ENCODE measurements at regions not wholly inside any gene's neighbourhood (a gene's known extent, or its start where the extent isn't known, plus 50 kb on each side); places are given as distances from the start of the nearest gene placed in this dataset.

- Mint-ChIP-seq H3K36me3 (no peaks in the 10 kb centered on the region), H3K4me1 (ENCODE audit: unreplicated experiment) (no peaks in the 10 kb centered on the region), H3K27me3 (no peaks in the 10 kb centered on the region), H3K9me3 (no peaks in the 10 kb centered on the region), H3K27ac (no peak overlapping the region), H3K4me3 (no peak overlapping the region)
- TF ChIP-seq, protein P1, sequence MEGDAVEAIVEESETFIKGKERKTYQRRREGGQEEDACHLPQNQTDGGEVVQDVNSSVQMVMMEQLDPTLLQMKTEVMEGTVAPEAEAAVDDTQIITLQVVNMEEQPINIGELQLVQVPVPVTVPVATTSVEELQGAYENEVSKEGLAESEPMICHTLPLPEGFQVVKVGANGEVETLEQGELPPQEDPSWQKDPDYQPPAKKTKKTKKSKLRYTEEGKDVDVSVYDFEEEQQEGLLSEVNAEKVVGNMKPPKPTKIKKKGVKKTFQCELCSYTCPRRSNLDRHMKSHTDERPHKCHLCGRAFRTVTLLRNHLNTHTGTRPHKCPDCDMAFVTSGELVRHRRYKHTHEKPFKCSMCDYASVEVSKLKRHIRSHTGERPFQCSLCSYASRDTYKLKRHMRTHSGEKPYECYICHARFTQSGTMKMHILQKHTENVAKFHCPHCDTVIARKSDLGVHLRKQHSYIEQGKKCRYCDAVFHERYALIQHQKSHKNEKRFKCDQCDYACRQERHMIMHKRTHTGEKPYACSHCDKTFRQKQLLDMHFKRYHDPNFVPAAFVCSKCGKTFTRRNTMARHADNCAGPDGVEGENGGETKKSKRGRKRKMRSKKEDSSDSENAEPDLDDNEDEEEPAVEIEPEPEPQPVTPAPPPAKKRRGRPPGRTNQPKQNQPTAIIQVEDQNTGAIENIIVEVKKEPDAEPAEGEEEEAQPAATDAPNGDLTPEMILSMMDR (conservative IDR thresholded peaks at IDR 0.05): no peak
- no peak for DNase-seq (ENCODE audit: extremely low spot score, unreplicated experiment)
Measured at GRCh38 chr10:90195288-90195840, 494.0 kb downstream of the KIF20B start.

DNA sequence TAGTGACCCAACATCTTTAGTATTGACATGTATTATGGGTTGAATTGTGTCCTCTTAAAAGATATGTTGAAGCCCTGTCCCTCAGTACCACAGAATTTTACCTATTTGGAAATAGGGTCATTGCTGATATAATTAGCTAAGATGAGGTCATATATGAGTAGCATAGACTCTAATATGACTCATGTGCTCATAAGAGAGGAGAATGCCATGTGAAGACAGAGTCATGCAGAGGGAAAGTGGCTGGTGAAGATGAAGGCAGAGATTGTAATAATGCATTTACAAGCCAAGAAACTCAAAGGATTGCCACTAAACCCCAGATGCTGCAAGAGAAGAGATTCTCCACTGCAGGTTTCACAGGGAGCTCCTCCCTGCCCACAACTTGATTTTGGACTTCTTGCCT, 496.4 kb downstream of the KIF20B start:
- H3K27me3 Mint-ChIP-seq: no peaks in the 10 kb centered on the region
- no peaks in the 10 kb centered on the region for H3K9me3 Mint-ChIP-seq
- TF ChIP-seq, protein P1 (conservative IDR thresholded peaks at IDR 0.05): no peak
- H3K4me3 Mint-ChIP-seq: no peak overlapping the region
- H3K36me3 Mint-ChIP-seq: no peaks in the 10 kb centered on the region
- DNase-seq (ENCODE audit: extremely low spot score, unreplicated experiment): no peak
- H3K27ac Mint-ChIP-seq: no peak overlapping the region
- no peaks in the 10 kb centered on the region for H3K4me1 Mint-ChIP-seq (ENCODE audit: unreplicated experiment)

DNA sequence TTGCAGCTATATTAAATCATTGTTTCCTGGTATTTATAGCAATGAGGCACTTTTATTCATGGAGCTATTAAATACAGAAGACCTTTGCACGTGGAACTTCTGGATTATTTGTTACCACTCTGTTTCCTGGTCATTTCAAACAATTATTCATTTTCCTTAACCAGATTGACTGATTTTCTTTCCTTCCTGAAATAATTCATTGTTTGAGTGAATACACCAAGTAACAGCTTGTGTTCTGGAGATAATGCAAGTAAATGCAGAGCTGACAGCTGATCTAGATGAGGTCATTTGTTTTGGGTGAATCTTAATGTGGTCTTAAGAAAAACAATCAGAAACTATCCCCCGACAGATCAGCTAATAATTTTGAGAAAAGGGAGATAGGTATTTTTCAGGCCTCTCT, 497.7 kb downstream of the KIF20B start:
- TF ChIP-seq, protein P1 (conservative IDR thresholded peaks at IDR 0.05): no peak
- no peaks in the 10 kb centered on the region for H3K4me1 Mint-ChIP-seq (ENCODE audit: unreplicated experiment)

GRCh38 chr10:90199513-90199912, 498.1 kb downstream of the KIF20B start:
- Mint-ChIP-seq H3K9me3 (no peaks in the 10 kb centered on the region), H3K4me3 (no peak overlapping the region), H3K27me3 (no peaks in the 10 kb centered on the region), H3K27ac (no peak overlapping the region), H3K36me3 (no peaks in the 10 kb centered on the region), H3K4me1 (ENCODE audit: unreplicated experiment) (no peaks in the 10 kb centered on the region)
- no peak for DNase-seq (ENCODE audit: extremely low spot score, unreplicated experiment)
- TF ChIP-seq, protein P1 (conservative IDR thresholded peaks at IDR 0.05): no peak

More for the DNA sequence above, 497.7 kb downstream of the KIF20B start:
- no peaks in the 10 kb centered on the region for H3K36me3 Mint-ChIP-seq
- H3K9me3 Mint-ChIP-seq: no peaks in the 10 kb centered on the region
- DNase-seq (ENCODE audit: extremely low spot score, unreplicated experiment): no peak
- no peaks in the 10 kb centered on the region for H3K27me3 Mint-ChIP-seq
- no peak overlapping the region for H3K4me3 Mint-ChIP-seq
- H3K27ac Mint-ChIP-seq: no peak overlapping the region

- H3K36me3 Mint-ChIP-seq: no peaks in the 10 kb centered on the region
- no peak overlapping the region for H3K27ac Mint-ChIP-seq
- no peak for DNase-seq (ENCODE audit: extremely low spot score, unreplicated experiment)
- peaks cover 2% of the 10 kb centered on the region for H3K27me3 Mint-ChIP-seq
- no peaks in the 10 kb centered on the region for H3K9me3 Mint-ChIP-seq
- H3K4me3 Mint-ChIP-seq: no peak overlapping the region
- no peaks in the 10 kb centered on the region for H3K4me1 Mint-ChIP-seq (ENCODE audit: unreplicated experiment)
- TF ChIP-seq, protein P1 (conservative IDR thresholded peaks at IDR 0.05): no peak
Measured at GRCh38 chr10:90204131-90204955, 503.0 kb downstream of the KIF20B start.

Data from type B pancreatic cell (in vitro differentiated cells).